DND-41 (cell line): ENCODE measurements at regions not wholly inside any gene's neighbourhood (a gene's known extent, or its start where the extent isn't known, plus 50 kb on each side); places are given as distances from the start of the nearest gene placed in this dataset.

Experiments
- ATAC-seq: fragments of 200-7000 bp; cut with Tn5 transposase; 3 replicates; pipeline ENCODE4 v1.9.1; 2021; ENCODE audit warnings: low read depth; ENCODE audit not compliant: insufficient read depth
- DNase-seq: peaks from one replicate; pipeline ENCODE4 v3.0.0-alpha.2; 2020
- H2AFZ ChIP-seq: 2 replicates; pipeline ENCODE4 v1.6.0; 2012; ENCODE audit warnings: low read depth, low read length
- H3K27ac ChIP-seq: 2 replicates; pipeline ENCODE4 v1.5.1; 2012; ENCODE audit warnings: low read length, inconsistent platforms
- H3K27me3 ChIP-seq: fragments of 200-600 bp; sonication (generic); 2 replicates; pipeline ENCODE4 v1.6.0; 2012; ENCODE audit warnings: low read length, mild to moderate bottlenecking, inconsistent platforms; ENCODE audit not compliant: insufficient read depth, poor library complexity
- H3K36me3 ChIP-seq: 2 replicates; pipeline ENCODE4 v1.5.1; 2012; ENCODE audit warnings: low read length, inconsistent platforms; ENCODE audit not compliant: insufficient read depth
- H3K4me1 ChIP-seq: 2 replicates; pipeline ENCODE4 v1.5.1; 2012; ENCODE audit warnings: mild to moderate bottlenecking, low read length; ENCODE audit not compliant: insufficient read depth
- H3K4me2 ChIP-seq: 2 replicates; pipeline ENCODE4 v1.6.0; 2012; ENCODE audit warnings: mild to moderate bottlenecking, moderate library complexity, low read length, inconsistent platforms; ENCODE audit not compliant: insufficient read depth
- H3K4me3 ChIP-seq, 2 experiments: fragments of 200-600 bp in 1 of 2; shearing (Covaris generic) in 1 of 2; 2 replicates each; pipeline ENCODE4 v1.5.1; 2012 to 2016; ENCODE audit warnings: inconsistent platforms in 2 of 2, low read length in 2 of 2, mild to moderate bottlenecking in 2 of 2, low read depth in 1 of 2, moderate library complexity in 1 of 2
- H3K79me2 ChIP-seq: 2 replicates; pipeline ENCODE4 v1.6.0; 2012; ENCODE audit warnings: low read length, inconsistent platforms; ENCODE audit not compliant: insufficient read depth
- H3K9ac ChIP-seq: 2 replicates; pipeline ENCODE4 v1.6.0; 2012; ENCODE audit warnings: low read depth, mild to moderate bottlenecking, inconsistent platforms, low read length, moderate library complexity
- H3K9me3 ChIP-seq: 2 replicates; pipeline ENCODE4 v1.5.1; 2012; ENCODE audit warnings: low read length, moderate library complexity, mild to moderate bottlenecking, inconsistent platforms; ENCODE audit not compliant: insufficient read depth, severe bottlenecking
- H4K20me1 ChIP-seq: 2 replicates; pipeline ENCODE4 v1.6.0; 2012; ENCODE audit warnings: low read length; ENCODE audit not compliant: insufficient read depth
- EZH2 ChIP-seq: IDR thresholded peaks from 3 replicates; pipeline ENCODE4 v1.6.1; 2012; ENCODE audit warnings: borderline replicate concordance, low read depth, mild to moderate bottlenecking, moderate library complexity, low read length, inconsistent platforms; ENCODE audit not compliant: severe bottlenecking
- TF ChIP-seq, protein P1 (sequence below): IDR thresholded peaks from 2 replicates; pipeline ENCODE4 v1.5.1; 2012; ENCODE audit warnings: borderline replicate concordance, low read length, moderate library complexity, mild to moderate bottlenecking; ENCODE audit not compliant: poor library complexity, severe bottlenecking; ENCODE audit errors: extremely low read depth

DNA sequence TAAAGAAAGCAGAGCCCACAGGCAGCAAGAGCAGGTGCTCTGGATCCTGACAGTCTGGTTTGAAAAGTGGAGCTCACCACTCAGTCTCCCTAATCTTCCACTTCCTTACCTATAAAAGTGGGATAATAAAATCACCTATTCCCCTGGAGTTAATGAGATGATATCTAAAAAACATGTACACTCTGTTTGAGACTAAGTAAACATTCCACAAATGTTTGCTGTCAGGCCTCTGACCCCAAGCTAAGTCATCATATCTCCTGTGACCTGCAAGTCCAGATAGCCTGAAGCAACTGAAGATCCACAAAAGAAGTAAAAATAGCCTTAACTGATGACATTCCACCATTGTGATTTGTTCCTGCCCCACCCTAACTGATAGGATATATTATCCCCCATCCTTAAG is 1324.5 kb downstream of the XPNPEP1 start:
- H3K4me1 ChIP-seq = no peaks in the 10 kb centered on the region
- no peaks in the 10 kb centered on the region for H3K79me2 ChIP-seq
- H3K4me2 ChIP-seq = no peak overlapping the region
- DNase-seq = no peak
- no peak for ATAC-seq
- no peaks in the 10 kb centered on the region for H3K36me3 ChIP-seq
- no peaks in the 10 kb centered on the region for H3K9me3 ChIP-seq
- no peak overlapping the region for H3K9ac ChIP-seq
- no peak overlapping the region for H2AFZ ChIP-seq
- TF ChIP-seq, protein P1, sequence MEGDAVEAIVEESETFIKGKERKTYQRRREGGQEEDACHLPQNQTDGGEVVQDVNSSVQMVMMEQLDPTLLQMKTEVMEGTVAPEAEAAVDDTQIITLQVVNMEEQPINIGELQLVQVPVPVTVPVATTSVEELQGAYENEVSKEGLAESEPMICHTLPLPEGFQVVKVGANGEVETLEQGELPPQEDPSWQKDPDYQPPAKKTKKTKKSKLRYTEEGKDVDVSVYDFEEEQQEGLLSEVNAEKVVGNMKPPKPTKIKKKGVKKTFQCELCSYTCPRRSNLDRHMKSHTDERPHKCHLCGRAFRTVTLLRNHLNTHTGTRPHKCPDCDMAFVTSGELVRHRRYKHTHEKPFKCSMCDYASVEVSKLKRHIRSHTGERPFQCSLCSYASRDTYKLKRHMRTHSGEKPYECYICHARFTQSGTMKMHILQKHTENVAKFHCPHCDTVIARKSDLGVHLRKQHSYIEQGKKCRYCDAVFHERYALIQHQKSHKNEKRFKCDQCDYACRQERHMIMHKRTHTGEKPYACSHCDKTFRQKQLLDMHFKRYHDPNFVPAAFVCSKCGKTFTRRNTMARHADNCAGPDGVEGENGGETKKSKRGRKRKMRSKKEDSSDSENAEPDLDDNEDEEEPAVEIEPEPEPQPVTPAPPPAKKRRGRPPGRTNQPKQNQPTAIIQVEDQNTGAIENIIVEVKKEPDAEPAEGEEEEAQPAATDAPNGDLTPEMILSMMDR = no peak
- no peak for TF ChIP-seq EZH2
- no peak overlapping the region for H3K4me3 ChIP-seq
- H3K27me3 ChIP-seq = no peaks in the 10 kb centered on the region
- no peaks in the 10 kb centered on the region for H4K20me1 ChIP-seq
- H3K27ac ChIP-seq = no peak overlapping the region

DNA sequence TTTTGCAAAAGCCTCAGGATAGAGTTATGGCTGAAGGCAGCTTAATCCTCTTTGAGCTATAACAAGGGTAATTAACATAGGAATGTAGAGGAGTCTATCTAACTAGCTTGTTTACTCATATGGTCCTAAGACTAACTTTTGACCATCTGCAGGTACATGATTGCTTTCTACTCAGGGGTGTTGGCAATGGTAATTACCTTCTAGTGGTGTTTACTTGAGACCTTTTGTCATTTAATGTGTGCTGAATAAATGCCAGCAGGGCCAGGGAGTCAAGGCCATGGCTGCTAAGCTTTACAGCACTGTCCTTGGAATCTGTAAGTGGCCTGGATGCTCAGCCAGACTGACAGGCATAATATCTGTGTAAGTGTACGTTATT is 1325.0 kb downstream of the XPNPEP1 start:
- TF ChIP-seq, protein P1 = no peak
- TF ChIP-seq EZH2 = no peak
- Histone ChIP-seq H2AFZ (no peak overlapping the region), H3K9me3 (no peaks in the 10 kb centered on the region), H3K9ac (no peak overlapping the region), H3K27me3 (no peaks in the 10 kb centered on the region), H3K4me1 (no peaks in the 10 kb centered on the region), H3K4me3 (no peak overlapping the region), H3K4me2 (no peak overlapping the region), H3K36me3 (no peaks in the 10 kb centered on the region), H3K79me2 (no peaks in the 10 kb centered on the region), H4K20me1 (no peaks in the 10 kb centered on the region), H3K27ac (no peak overlapping the region)
- ATAC-seq = no peak
- DNase-seq = no peak

DNA sequence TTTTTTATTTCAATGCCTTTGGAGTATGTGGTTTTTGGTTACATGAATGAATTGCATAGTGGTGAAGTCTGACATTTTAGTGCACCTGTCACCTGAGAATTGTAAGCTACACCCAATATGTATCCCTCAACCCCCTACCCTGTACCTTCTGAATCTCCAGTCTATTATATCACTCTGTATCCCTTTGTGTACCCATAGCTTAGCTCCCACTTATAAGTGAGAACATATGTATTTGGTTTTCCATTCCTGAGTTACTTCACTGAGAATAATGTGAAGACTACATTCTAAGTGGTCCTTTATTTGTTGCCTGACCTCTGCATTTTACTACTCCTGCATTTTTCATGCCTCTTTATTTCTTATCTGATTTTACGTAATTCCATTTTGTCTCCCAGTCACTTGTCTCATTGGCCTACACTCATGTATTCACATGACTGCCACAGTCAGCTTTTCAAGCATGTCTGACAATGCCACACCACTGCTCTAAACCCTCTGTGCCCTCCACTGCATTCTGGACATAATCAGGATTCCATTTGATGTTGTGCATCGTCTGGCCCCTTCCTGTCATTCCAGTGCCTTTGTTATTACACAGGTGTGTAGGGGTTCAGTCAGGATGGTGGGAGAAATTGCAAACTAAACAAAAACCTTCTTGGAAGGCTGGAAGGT is 1325.5 kb downstream of the XPNPEP1 start:
- Histone ChIP-seq H3K4me2 (no peak overlapping the region), H3K4me1 (no peaks in the 10 kb centered on the region), H2AFZ (no peak overlapping the region), H3K27ac (no peak overlapping the region), H3K27me3 (no peaks in the 10 kb centered on the region), H4K20me1 (no peaks in the 10 kb centered on the region), H3K79me2 (no peaks in the 10 kb centered on the region), H3K9me3 (no peaks in the 10 kb centered on the region), H3K36me3 (no peaks in the 10 kb centered on the region), H3K9ac (no peak overlapping the region), H3K4me3 (no peak overlapping the region)
- DNase-seq = no peak
- ATAC-seq = no peak
- TF ChIP-seq, protein P1 = no peak
- no peak for TF ChIP-seq EZH2

DNA sequence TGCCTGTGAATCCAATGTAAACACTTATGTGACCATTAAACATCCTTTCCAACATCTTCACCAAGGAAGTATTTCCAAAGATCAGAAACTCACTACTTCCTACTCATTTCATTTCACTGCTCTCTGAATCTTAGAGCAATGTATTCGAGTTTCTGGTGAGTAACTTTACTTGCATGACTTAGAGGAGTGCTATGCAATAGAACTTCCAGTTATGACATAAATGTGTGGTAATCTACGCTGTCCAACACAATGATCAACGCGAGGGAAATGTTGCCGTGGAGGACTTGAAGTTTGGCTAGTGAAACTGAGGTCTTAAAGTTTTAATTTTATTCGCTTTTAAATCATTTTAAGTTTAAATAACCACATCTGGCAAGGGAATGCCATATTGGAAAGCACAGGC is 1326.3 kb downstream of the XPNPEP1 start:
- no peak for ATAC-seq
- Histone ChIP-seq H3K9me3 (no peaks in the 10 kb centered on the region), H3K36me3 (no peaks in the 10 kb centered on the region), H3K27me3 (no peaks in the 10 kb centered on the region), H3K9ac (no peak overlapping the region), H3K4me1 (no peaks in the 10 kb centered on the region), H3K4me2 (no peak overlapping the region), H3K27ac (no peak overlapping the region), H3K79me2 (no peaks in the 10 kb centered on the region), H2AFZ (no peak overlapping the region), H3K4me3 (no peak overlapping the region), H4K20me1 (no peaks in the 10 kb centered on the region)
- no peak for DNase-seq
- TF ChIP-seq, protein P1 = no peak
- no peak for TF ChIP-seq EZH2
